ENCODE measurements at regions not wholly inside any gene's neighbourhood (a gene's known extent, or its start where the extent isn't known, plus 50 kb on each side); places are given as distances from the start of the nearest gene placed in this dataset.

DNA sequence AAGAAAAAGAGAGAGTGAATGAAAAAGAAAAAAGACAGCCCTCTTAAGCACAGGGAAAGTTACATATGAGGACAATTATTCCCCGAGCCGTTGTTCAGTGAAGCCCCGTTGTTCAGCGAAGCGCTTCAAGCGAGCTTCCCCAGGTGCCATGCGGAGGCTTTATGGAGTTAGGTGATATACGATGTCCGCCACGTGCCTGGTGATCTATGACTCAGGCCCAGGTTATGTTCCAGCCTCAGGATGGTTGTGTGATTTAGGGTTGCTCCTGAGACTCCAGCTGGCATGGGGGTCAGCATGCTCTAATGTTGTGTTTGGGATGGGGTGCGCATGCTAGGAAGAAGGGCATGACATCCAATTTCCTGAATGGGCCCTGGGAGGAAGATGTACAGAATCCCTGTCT is 365.6 kb downstream of the CDK5RAP2 start:
- TF ChIP-seq CTCF (IDR thresholded peaks at IDR 0.05; ENCODE audit: extremely low read depth in 1 of 2, insufficient read depth in 1 of 2, low read depth in 1 of 2, low read length in 2 of 2), result no peak
- TF ChIP-seq, protein P1, sequence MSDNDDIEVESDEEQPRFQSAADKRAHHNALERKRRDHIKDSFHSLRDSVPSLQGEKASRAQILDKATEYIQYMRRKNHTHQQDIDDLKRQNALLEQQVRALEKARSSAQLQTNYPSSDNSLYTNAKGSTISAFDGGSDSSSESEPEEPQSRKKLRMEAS (IDR thresholded peaks at IDR 0.05; ENCODE audit: insufficient read depth, insufficient read length), result no peak
- TF ChIP-seq POLR2AphosphoS5 (IDR thresholded peaks at IDR 0.05; ENCODE audit: insufficient read depth, low read depth, low read length), result no peak
- no peak for TF ChIP-seq EZH2 (IDR thresholded peaks at IDR 0.05; ENCODE audit: borderline replicate concordance, low read depth, low read length, severe bottlenecking)

Measured in endothelial cell of umbilical vein (primary cell).